HCT116 (cell line): ENCODE measurements at regions not wholly inside any gene's neighbourhood (a gene's known extent, or its start where the extent isn't known, plus 50 kb on each side); places are given as distances from the start of the nearest gene placed in this dataset.

Experiments
- ATAC-seq: fragments of 200-7000 bp; cut with Tn5 transposase; 2 replicates; pipeline ENCODE4 v1.9.1; 2020; ENCODE audit warnings: mild to moderate bottlenecking, moderate library complexity
- BruUV-seq: library from RNA; stranded (reverse); fragments of 400-500 nt; replicated peaks from 2 replicates; lab custom pipeline; 2021; lab: Mats Ljungman, UMichigan
- CTCF ChIA-PET: fragments of 300-600 bp; sonication (Branson Sonifier 250); formaldehyde crosslinking; loops from one replicate; lab custom pipeline; 2021; ENCODE audit warnings: antibody characterized with exemption; lab: Charles Lee
- POLR2A ChIA-PET: fragments of 300-600, 350-600 bp; sonication (Branson Sonifier 250); formaldehyde crosslinking; loops from one replicate; lab custom pipeline; 2021; ENCODE audit warnings: antibody characterized with exemption; lab: Charles Lee
- RAD21 ChIA-PET, 2 experiments: fragments of 300-600 bp; sonication (Branson Sonifier 250); formaldehyde crosslinking; loops; one replicate each; lab custom pipeline; 2023; ENCODE audit warnings: low total read pairs in 2 of 2; ENCODE audit not compliant: uncharacterized antibody in 2 of 2, unreplicated experiment in 2 of 2, low non-redundant PET in 1 of 2; lab: Charles Lee
- DNase-seq: peaks from one replicate; pipeline ENCODE4 v3.0.0-alpha.2; 2010; ENCODE audit warnings: low read depth, low spot score
- H2AFZ ChIP-seq: fragments of 200-600 bp; shearing (Covaris generic), sonication (generic); 2 replicates; pipeline ENCODE4 v1.6.1; 2017; ENCODE audit warnings: low read depth, mixed run types, mixed read lengths, antibody characterized with exemption, low read length; ENCODE audit not compliant: poor library complexity, severe bottlenecking
- H3K27ac ChIP-seq: 2 replicates; pipeline ENCODE4 v1.5.1; 2012; ENCODE audit warnings: low read depth, low read length
- H3K27me3 ChIP-seq: fragments of 200-600 bp; sonication (generic); 2 replicates; pipeline ENCODE4 v1.6.1; 2016; ENCODE audit warnings: mixed run types, low read length, mixed read lengths; ENCODE audit not compliant: insufficient read depth
- H3K36me3 ChIP-seq, 2 experiments: fragments of 200-500 bp in 1 of 2; fragments of 200-600 bp in 1 of 2; sonication (Bioruptor generic) in 1 of 2; sonication (generic) in 1 of 2; 2 replicates each; pipeline versions ENCODE4 v1.5.1 to v1.6.1; 2014 to 2016; ENCODE audit warnings: low read length in 2 of 2, inconsistent platforms in 1 of 2, mixed read lengths in 1 of 2, mixed run types in 1 of 2; ENCODE audit not compliant: insufficient read depth in 2 of 2, control insufficient read depth in 1 of 2
- H3K4me1 ChIP-seq, 2 experiments: fragments of 200-600 bp in 1 of 2; sonication (generic) in 1 of 2; 2 replicates each; pipeline versions ENCODE4 v1.5.1 to v1.6.1; 2012 to 2017; ENCODE audit warnings: low read length in 2 of 2, inconsistent platforms in 1 of 2, mild to moderate bottlenecking in 1 of 2, mixed read lengths in 1 of 2, mixed run types in 1 of 2, moderate library complexity in 1 of 2; ENCODE audit not compliant: insufficient read depth in 2 of 2, control insufficient read depth in 1 of 2
- H3K4me2 ChIP-seq: fragments of 200-600 bp; sonication (generic); 2 replicates; pipeline ENCODE4 v1.6.1; 2017; ENCODE audit warnings: mixed run types, low read length, mixed read lengths
- H3K4me3 ChIP-seq, 2 experiments: fragments of 200-600 bp in 1 of 2; sonication (generic) in 1 of 2; replicated peaks in 1 of 2; 2 replicates each; pipeline ENCODE4 v1.5.1; 2011 to 2016; ENCODE audit warnings: low read length in 2 of 2, control low read depth in 1 of 2, low read depth in 1 of 2, mild to moderate bottlenecking in 1 of 2, mixed read lengths in 1 of 2, mixed run types in 1 of 2
- H3K79me2 ChIP-seq: fragments of 200-600 bp; sonication (generic); 2 replicates; pipeline ENCODE4 v1.6.1; 2017; ENCODE audit warnings: mild to moderate bottlenecking, mixed run types, low read length, moderate library complexity, mixed read lengths; ENCODE audit not compliant: insufficient read depth
- H3K9ac ChIP-seq: fragments of 200-600 bp; sonication (generic); 2 replicates; pipeline ENCODE4 v1.6.1; 2016; ENCODE audit warnings: low read length, mixed read lengths
- H3K9me2 ChIP-seq: fragments of 200-600 bp; sonication (generic), shearing (Covaris generic); 2 replicates; pipeline ENCODE4 v1.6.1; 2017; ENCODE audit warnings: mixed run types, mild to moderate bottlenecking, moderate library complexity; ENCODE audit not compliant: insufficient read depth
- H3K9me3 ChIP-seq, 2 experiments: fragments of 200-500 bp in 1 of 2; fragments of 200-600 bp in 1 of 2; sonication (Bioruptor generic) in 1 of 2; sonication (generic) in 1 of 2; 2 replicates each; pipeline ENCODE4 v1.6.1; 2014 to 2017; ENCODE audit warnings: low read length in 2 of 2, mixed read lengths in 2 of 2, inconsistent platforms in 1 of 2, low read depth in 1 of 2, mild to moderate bottlenecking in 1 of 2, mixed run types in 1 of 2, moderate library complexity in 1 of 2; ENCODE audit not compliant: control insufficient read depth in 1 of 2, insufficient read depth in 1 of 2
- H4K20me1 ChIP-seq: fragments of 200-600 bp; sonication (generic), shearing (Covaris generic); 2 replicates; pipeline ENCODE4 v1.6.1; 2017; ENCODE audit warnings: mixed run types, mild to moderate bottlenecking, moderate library complexity; ENCODE audit not compliant: insufficient read depth
- CEBPB ChIP-seq: IDR thresholded peaks from 2 replicates; pipeline ENCODE4 v1.6.1; 2012; ENCODE audit warnings: low read depth
- CTCF ChIP-seq, 3 experiments: fragments of 200-600 bp in 1 of 3; sonication (generic) in 1 of 3; IDR thresholded peaks in 2 of 3; conservative IDR thresholded peaks in 1 of 3; 2 replicates each; pipeline ENCODE4 v1.5.1; 2012 to 2017; ENCODE audit warnings: low read depth in 2 of 3, low read length in 2 of 3, antibody characterized with exemption in 1 of 3, borderline replicate concordance in 1 of 3, control low read depth in 1 of 3, mild to moderate bottlenecking in 1 of 3, mixed read lengths in 1 of 3, mixed run types in 1 of 3, moderate library complexity in 1 of 3; ENCODE audit not compliant: insufficient read depth in 1 of 3
- ELF1 ChIP-seq: IDR thresholded peaks from 2 replicates; pipeline ENCODE4 v1.6.1; 2012; ENCODE audit warnings: low read depth, borderline replicate concordance
- EZH2phosphoT487 ChIP-seq: fragments of 200-600 bp; IDR thresholded peaks from 2 replicates; pipeline ENCODE4 v1.6.1; 2018; ENCODE audit warnings: antibody characterized with exemption, borderline replicate concordance
- FOSL1 ChIP-seq: IDR thresholded peaks from 2 replicates; pipeline ENCODE4 v1.6.1; 2012; ENCODE audit warnings: low read depth
- MAX ChIP-seq: IDR thresholded peaks from 2 replicates; pipeline ENCODE4 v1.6.1; 2012
- POLR2A ChIP-seq: IDR thresholded peaks from 2 replicates; pipeline ENCODE4 v1.7.0; 2011; ENCODE audit warnings: borderline replicate concordance; ENCODE audit not compliant: insufficient read depth, insufficient read length; ENCODE audit errors: extremely low read depth
- POLR2AphosphoS5 ChIP-seq: IDR thresholded peaks from 2 replicates; pipeline ENCODE4 v1.6.1; 2011; ENCODE audit warnings: mild to moderate bottlenecking, low read depth, low read length, moderate library complexity
- RAD21 ChIP-seq: IDR thresholded peaks from 2 replicates; pipeline ENCODE4 v1.6.1; 2012; ENCODE audit warnings: low read depth, mild to moderate bottlenecking
- REST ChIP-seq: IDR thresholded peaks from 2 replicates; pipeline ENCODE4 v1.6.1; 2012; ENCODE audit warnings: low read depth
- SIN3A ChIP-seq: IDR thresholded peaks from 2 replicates; pipeline ENCODE4 v1.6.1; 2012; ENCODE audit warnings: low read depth
- SP1 ChIP-seq: IDR thresholded peaks from 2 replicates; pipeline ENCODE4 v1.6.1; 2012; ENCODE audit warnings: low read depth
- YY1 ChIP-seq: IDR thresholded peaks from 2 replicates; pipeline ENCODE4 v1.6.1; 2011; ENCODE audit warnings: low read length, low read depth, moderate library complexity, mild to moderate bottlenecking; ENCODE audit not compliant: insufficient replicate concordance; ENCODE audit errors: extremely low read depth
- ZNF274 ChIP-seq: fragments of 200-500 bp; sonication (Bioruptor generic); IDR thresholded peaks from 2 replicates; pipeline ENCODE4 v1.6.1; 2014; ENCODE audit warnings: mild to moderate bottlenecking, low read depth, low read length, inconsistent platforms
- intact Hi-C: fragments of 100-400 bp; cut with micrococcal nuclease; formaldehyde crosslinking; loops from 2 replicates; pipeline ENCODE4 v1.10.0; 2022

DNA sequence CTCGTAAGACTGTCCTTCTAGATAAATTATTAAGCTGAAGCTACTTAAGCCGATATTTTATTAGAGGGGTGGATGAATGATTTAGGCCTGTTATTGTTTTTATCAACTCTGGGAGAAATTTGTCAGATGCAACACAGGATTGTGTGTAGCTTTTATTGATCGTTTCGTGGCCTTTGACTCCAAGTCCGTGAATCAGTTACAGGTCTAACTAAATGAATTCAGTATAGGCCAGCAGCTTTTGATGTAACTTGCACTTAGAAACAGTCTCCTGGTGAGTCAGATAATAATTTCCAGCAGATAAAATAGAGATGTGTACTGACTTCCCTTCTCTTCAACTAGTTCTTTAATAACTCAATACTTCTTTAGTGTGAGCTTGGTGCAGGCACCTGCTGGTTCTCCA, 341.7 kb upstream of the SMIM30 start:
- intact Hi-C loops, result no loop called here
- no peak for DNase-seq

GRCh38 chr7:113456533-113456932, 338.2 kb upstream of the SMIM30 start:
- H3K9ac ChIP-seq, result no peak overlapping the region
- RAD21 ChIA-PET, result no interaction called here
- no peak overlapping the region for H3K4me3 ChIP-seq
- H3K9me3 ChIP-seq, result no peaks in the 10 kb centered on the region
- no peak for ATAC-seq
- no peaks in the 10 kb centered on the region for H3K4me1 ChIP-seq
- intact Hi-C loops, result no loop called here
- H3K27me3 ChIP-seq, result no peaks in the 10 kb centered on the region
- H3K36me3 ChIP-seq, result no peaks in the 10 kb centered on the region
- no peak overlapping the region for H2AFZ ChIP-seq
- DNase-seq, result no peak
- no TSS peak for BruUV-seq
- no peaks in the 10 kb centered on the region for H3K9me2 ChIP-seq
- POLR2A ChIA-PET, result no interaction called here
- no peaks in the 10 kb centered on the region for H4K20me1 ChIP-seq
- no peak overlapping the region for H3K27ac ChIP-seq
- no peaks in the 10 kb centered on the region for H3K79me2 ChIP-seq
- CTCF ChIA-PET, result no interaction called here
- TF ChIP-seq ELF1 (no peak), MAX (no peak), CEBPB (no peak), ZNF274 (no peak), CTCF (IDR thresholded peaks at IDR 0.05 in 2 of 3, conservative IDR thresholded peaks at IDR 0.05 in 1 of 3; ENCODE audit: borderline replicate concordance in 1 of 3, insufficient read depth in 1 of 3, low read depth in 2 of 3, low read length in 2 of 3) (no peak), EZH2phosphoT487 (no peak), REST (no peak)
- TF ChIP-seq, all 23 proteins: peak for 0
- H3K4me2 ChIP-seq, result no peak overlapping the region

More for the DNA sequence above, 341.7 kb upstream of the SMIM30 start:
- Histone ChIP-seq H3K27me3 (no peaks in the 10 kb centered on the region), H3K9ac (no peak overlapping the region), H3K9me2 (no peaks in the 10 kb centered on the region), H3K4me1 (no peaks in the 10 kb centered on the region), H3K9me3 (no peaks in the 10 kb centered on the region), H3K4me2 (no peak overlapping the region), H4K20me1 (no peaks in the 10 kb centered on the region), H3K36me3 (no peaks in the 10 kb centered on the region), H3K4me3 (no peak overlapping the region), H3K27ac (no peak overlapping the region), H2AFZ (no peak overlapping the region), H3K79me2 (no peaks in the 10 kb centered on the region)
- ChIA-PET RAD21 (no interaction called here), CTCF (no interaction called here), POLR2A (no interaction called here)
- ATAC-seq, result no peak
- TF ChIP-seq CEBPB, result no peak
- no peak for TF ChIP-seq YY1
- no peak for TF ChIP-seq RAD21
- TF ChIP-seq SP1, result no peak
- no peak for TF ChIP-seq SIN3A
- TF ChIP-seq POLR2A, result no peak
- TF ChIP-seq FOSL1, result no peak
- TF ChIP-seq POLR2AphosphoS5, result no peak
- no peak for TF ChIP-seq ELF1
- BruUV-seq, result no TSS peak
